ENCODE measurements at regions not wholly inside any gene's neighbourhood (a gene's known extent, or its start where the extent isn't known, plus 50 kb on each side); places are given as distances from the start of the nearest gene placed in this dataset.

DNA sequence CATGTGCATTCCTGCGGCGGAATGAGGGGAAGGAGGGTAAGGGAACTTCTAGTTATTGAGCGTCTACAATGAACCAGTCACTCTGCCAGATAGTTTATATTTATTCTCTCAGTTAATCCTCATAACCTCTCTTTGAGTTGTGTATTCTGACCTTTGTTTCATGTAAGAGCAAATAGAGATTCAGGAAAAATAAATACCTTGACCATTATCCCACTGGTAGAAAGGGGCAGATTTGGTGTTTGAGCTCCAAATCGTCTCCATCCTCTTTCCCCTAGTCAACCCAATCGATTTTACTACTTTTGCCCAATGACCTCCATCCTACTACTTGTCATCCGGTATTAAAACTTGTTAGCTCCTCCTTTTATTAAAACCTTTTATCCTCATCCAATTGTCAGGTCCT is 157.1 kb upstream of the SESN3 start:
- Histone ChIP-seq H3K9me3 (no peaks in the 10 kb centered on the region), H3K36me3 (ENCODE audit: insufficient read depth in 1 of 2, low read depth in 1 of 2) (no peaks in the 10 kb centered on the region), H3K4me1 (no peaks in the 10 kb centered on the region), H3K27me3 (ENCODE audit: insufficient read depth in 3 of 3, low read length in 2 of 3) (no peaks in the 10 kb centered on the region), H3K27ac (no peak overlapping the region), H3K4me3 (no peak overlapping the region)
- DNase-seq: no peak
- ATAC-seq: no peak
- TF ChIP-seq, protein P1, sequence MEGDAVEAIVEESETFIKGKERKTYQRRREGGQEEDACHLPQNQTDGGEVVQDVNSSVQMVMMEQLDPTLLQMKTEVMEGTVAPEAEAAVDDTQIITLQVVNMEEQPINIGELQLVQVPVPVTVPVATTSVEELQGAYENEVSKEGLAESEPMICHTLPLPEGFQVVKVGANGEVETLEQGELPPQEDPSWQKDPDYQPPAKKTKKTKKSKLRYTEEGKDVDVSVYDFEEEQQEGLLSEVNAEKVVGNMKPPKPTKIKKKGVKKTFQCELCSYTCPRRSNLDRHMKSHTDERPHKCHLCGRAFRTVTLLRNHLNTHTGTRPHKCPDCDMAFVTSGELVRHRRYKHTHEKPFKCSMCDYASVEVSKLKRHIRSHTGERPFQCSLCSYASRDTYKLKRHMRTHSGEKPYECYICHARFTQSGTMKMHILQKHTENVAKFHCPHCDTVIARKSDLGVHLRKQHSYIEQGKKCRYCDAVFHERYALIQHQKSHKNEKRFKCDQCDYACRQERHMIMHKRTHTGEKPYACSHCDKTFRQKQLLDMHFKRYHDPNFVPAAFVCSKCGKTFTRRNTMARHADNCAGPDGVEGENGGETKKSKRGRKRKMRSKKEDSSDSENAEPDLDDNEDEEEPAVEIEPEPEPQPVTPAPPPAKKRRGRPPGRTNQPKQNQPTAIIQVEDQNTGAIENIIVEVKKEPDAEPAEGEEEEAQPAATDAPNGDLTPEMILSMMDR (IDR thresholded peaks at IDR 0.05): no peak
- intact Hi-C loops (cut with DNase I): no loop called here
- WGBS, 3 donors: 91 to 93% (median 93%) methylated on average over 6 of the region's 6 CpGs

- ATAC-seq (no peak), DNase-seq (no peak)
- TF ChIP-seq, protein P1 (IDR thresholded peaks at IDR 0.05): no peak
- no peak overlapping the region for H3K27ac ChIP-seq
- H3K9me3 ChIP-seq: no peaks in the 10 kb centered on the region
- no peaks in the 10 kb centered on the region for H3K36me3 ChIP-seq (ENCODE audit: insufficient read depth in 1 of 2, low read depth in 1 of 2)
- H3K4me1 ChIP-seq: no peaks in the 10 kb centered on the region
- intact Hi-C loops (cut with DNase I): no loop called here
- no peak overlapping the region for H3K4me3 ChIP-seq
- H3K27me3 ChIP-seq (ENCODE audit: insufficient read depth in 3 of 3, low read length in 2 of 3): no peaks in the 10 kb centered on the region
- 88 to 95% (median 90%) methylated on average over 1 of the region's 1 CpG for WGBS, 3 donors
Measured at GRCh38 chr11:95387325-95387724, 156.3 kb upstream of the SESN3 start.

GRCh38 chr11:95385577-95385976 is 154.6 kb upstream of the SESN3 start:
- H3K27me3 ChIP-seq (ENCODE audit: insufficient read depth in 3 of 3, low read length in 2 of 3): no peaks in the 10 kb centered on the region
- no peak overlapping the region for H3K4me3 ChIP-seq
- H3K9me3 ChIP-seq: no peaks in the 10 kb centered on the region
- intact Hi-C loops (cut with DNase I): no loop called here
- DNase-seq: no peak
- TF ChIP-seq, protein P1 (IDR thresholded peaks at IDR 0.05): no peak
- H3K36me3 ChIP-seq (ENCODE audit: insufficient read depth in 1 of 2, low read depth in 1 of 2): no peaks in the 10 kb centered on the region
- no peak for ATAC-seq
- H3K4me1 ChIP-seq: no peaks in the 10 kb centered on the region
- no peak overlapping the region for H3K27ac ChIP-seq

- no peak for DNase-seq
- H3K27me3 ChIP-seq (ENCODE audit: insufficient read depth in 3 of 3, low read length in 2 of 3): no peaks in the 10 kb centered on the region
- no peak overlapping the region for H3K27ac ChIP-seq
- H3K9me3 ChIP-seq: no peaks in the 10 kb centered on the region
- H3K36me3 ChIP-seq (ENCODE audit: insufficient read depth in 1 of 2, low read depth in 1 of 2): no peaks in the 10 kb centered on the region
- TF ChIP-seq, protein P1 (IDR thresholded peaks at IDR 0.05): no peak
- no peaks in the 10 kb centered on the region for H3K4me1 ChIP-seq
- no peak for ATAC-seq
- no peak overlapping the region for H3K4me3 ChIP-seq
- intact Hi-C loops (cut with DNase I): no loop called here
Measured at GRCh38 chr11:95379479-95379878, 148.5 kb upstream of the SESN3 start.

DNA sequence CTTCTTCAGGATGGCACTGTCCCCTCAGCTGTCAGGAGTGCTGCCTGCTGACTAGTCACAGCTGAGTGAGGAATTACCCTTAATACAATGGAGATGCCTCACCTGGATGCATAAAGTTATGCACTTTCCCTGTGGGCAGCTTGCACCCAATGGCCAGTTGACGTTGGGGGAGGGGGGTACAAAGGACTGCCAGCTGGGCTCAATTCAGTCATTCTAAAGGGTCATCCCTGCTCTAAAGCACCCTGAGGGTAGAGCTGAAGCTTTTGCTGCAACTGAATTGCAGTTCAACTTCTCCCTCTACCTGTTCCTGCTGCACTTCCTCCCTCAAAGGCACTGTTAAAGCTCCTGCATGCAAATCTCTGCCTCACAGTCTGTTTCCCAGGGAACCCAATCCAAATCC is 147.8 kb upstream of the SESN3 start:
- H3K36me3 ChIP-seq (ENCODE audit: insufficient read depth in 1 of 2, low read depth in 1 of 2): no peaks in the 10 kb centered on the region
- no peaks in the 10 kb centered on the region for H3K9me3 ChIP-seq
- WGBS, 3 donors: 89 to 100% (median 100%) methylated on average over 1 of the region's 1 CpG
- DNase-seq: no peak
- intact Hi-C loops (cut with DNase I): no loop called here
- no peaks in the 10 kb centered on the region for H3K4me1 ChIP-seq
- TF ChIP-seq, protein P1 (IDR thresholded peaks at IDR 0.05): no peak
- no peak overlapping the region for H3K4me3 ChIP-seq
- no peak for ATAC-seq
- H3K27ac ChIP-seq: no peak overlapping the region
- H3K27me3 ChIP-seq (ENCODE audit: insufficient read depth in 3 of 3, low read length in 2 of 3): no peaks in the 10 kb centered on the region
